ENCODE measurements at regions not wholly inside any gene's neighbourhood (a gene's known extent, or its start where the extent isn't known, plus 50 kb on each side); places are given as distances from the start of the nearest gene placed in this dataset.

DNA sequence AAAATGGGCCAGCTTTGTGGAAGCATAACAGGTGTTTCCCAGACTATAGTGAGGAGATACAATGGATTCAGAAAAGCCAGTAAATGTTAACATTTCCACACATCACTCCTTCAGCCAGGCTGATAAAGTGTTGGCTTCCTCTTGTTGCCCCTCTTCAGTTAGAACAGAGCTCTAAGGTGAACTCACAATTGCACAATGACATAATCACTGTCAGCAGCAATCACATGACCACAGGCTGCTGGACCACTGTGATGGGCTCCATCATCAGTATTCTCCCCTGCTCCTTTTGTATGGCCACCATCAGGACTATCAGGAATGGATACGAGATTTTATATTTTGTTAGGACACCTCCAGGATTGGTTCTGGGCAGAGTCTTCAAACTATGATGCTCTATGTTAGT, 849.4 kb upstream of the GHITM start:
- Histone ChIP-seq H3K9me3 (no peaks in the 10 kb centered on the region), H3K4me1 (no peaks in the 10 kb centered on the region), H3K36me3 (no peaks in the 10 kb centered on the region), H3K27me3 (no peaks in the 10 kb centered on the region), H3K27ac (no peak overlapping the region), H3K4me3 (no peak overlapping the region)
- intact Hi-C loops (cut with DNase I): no loop called here
- no peak for DNase-seq (ENCODE audit: low spot score in 2 of 2)
- TF ChIP-seq, protein P1, sequence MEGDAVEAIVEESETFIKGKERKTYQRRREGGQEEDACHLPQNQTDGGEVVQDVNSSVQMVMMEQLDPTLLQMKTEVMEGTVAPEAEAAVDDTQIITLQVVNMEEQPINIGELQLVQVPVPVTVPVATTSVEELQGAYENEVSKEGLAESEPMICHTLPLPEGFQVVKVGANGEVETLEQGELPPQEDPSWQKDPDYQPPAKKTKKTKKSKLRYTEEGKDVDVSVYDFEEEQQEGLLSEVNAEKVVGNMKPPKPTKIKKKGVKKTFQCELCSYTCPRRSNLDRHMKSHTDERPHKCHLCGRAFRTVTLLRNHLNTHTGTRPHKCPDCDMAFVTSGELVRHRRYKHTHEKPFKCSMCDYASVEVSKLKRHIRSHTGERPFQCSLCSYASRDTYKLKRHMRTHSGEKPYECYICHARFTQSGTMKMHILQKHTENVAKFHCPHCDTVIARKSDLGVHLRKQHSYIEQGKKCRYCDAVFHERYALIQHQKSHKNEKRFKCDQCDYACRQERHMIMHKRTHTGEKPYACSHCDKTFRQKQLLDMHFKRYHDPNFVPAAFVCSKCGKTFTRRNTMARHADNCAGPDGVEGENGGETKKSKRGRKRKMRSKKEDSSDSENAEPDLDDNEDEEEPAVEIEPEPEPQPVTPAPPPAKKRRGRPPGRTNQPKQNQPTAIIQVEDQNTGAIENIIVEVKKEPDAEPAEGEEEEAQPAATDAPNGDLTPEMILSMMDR (IDR thresholded peaks at IDR 0.05): no peak

DNA sequence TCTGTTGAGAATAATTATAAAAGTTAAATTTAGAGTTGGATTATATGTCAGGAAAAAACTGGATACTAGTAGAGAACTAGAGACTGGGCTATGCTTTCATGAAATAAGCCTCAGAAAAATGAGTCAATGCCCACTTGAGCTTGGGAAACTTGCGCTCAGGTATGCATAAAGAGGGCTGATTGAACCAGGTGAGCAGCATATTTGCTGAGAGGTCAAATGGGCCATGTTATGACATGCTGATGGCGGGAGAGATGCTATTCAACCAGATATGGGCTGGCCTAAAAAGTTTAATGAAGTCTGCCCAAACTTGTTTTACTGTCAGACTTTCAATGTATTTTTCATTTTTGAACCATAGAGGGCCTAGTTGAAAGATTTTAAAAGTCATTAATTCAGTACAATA, 837.6 kb upstream of the GHITM start:
- Histone ChIP-seq H3K36me3 (no peaks in the 10 kb centered on the region), H3K4me1 (no peaks in the 10 kb centered on the region), H3K4me3 (no peak overlapping the region), H3K27ac (no peak overlapping the region), H3K9me3 (no peaks in the 10 kb centered on the region), H3K27me3 (no peaks in the 10 kb centered on the region)
- DNase-seq (ENCODE audit: low spot score in 2 of 2): no peak
- TF ChIP-seq, protein P1 (IDR thresholded peaks at IDR 0.05): no peak
- intact Hi-C loops (cut with DNase I): no loop called here

DNA sequence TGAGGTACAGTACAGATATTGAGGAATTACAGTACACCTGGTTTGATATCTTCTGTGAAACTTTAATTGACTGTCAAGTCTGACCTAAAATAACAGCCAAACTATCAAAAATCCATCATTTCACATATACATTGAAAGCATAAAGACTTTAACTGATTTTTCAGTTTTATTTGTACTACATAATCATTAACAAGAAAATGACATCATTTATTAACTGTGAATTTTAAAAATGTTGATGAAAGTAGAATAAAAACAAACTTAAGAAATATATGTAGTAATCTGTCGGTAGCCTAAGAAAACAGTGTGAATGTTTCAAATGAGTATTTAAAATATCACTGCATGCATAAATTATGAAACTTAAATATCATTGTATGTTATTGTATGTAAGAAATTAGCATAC, 836.7 kb upstream of the GHITM start:
- Histone ChIP-seq H3K36me3 (no peaks in the 10 kb centered on the region), H3K9me3 (no peaks in the 10 kb centered on the region), H3K27me3 (no peaks in the 10 kb centered on the region), H3K4me1 (no peaks in the 10 kb centered on the region), H3K27ac (no peak overlapping the region), H3K4me3 (no peak overlapping the region)
- intact Hi-C loops (cut with DNase I): no loop called here
- TF ChIP-seq, protein P1 (IDR thresholded peaks at IDR 0.05): no peak
- DNase-seq (ENCODE audit: low spot score in 2 of 2): no peak

DNA sequence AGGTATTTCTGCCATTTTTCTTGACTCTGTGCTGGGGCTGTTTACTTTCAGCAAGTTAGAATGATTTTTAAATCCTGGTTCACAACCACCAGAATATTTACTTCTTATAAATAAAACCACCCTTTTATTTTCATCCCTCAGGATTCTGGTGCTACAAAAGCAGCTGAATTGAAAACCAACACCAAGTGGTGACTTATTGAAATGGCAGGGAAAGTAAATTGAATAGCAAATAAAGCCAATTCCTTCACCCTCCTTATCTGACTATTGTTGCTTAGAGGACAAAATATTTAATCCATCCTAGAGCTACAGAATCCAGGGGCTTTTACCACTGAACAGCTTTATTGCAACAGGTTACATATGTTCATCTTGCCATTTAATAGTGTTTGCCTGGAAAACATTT, 828.6 kb upstream of the GHITM start:
- Histone ChIP-seq H3K36me3 (no peaks in the 10 kb centered on the region), H3K27me3 (no peaks in the 10 kb centered on the region), H3K9me3 (no peaks in the 10 kb centered on the region), H3K27ac (no peak overlapping the region), H3K4me3 (no peak overlapping the region), H3K4me1 (no peaks in the 10 kb centered on the region)
- intact Hi-C loops (cut with DNase I): no loop called here
- no peak for DNase-seq (ENCODE audit: low spot score in 2 of 2)
- TF ChIP-seq, protein P1 (IDR thresholded peaks at IDR 0.05): no peak

DNA sequence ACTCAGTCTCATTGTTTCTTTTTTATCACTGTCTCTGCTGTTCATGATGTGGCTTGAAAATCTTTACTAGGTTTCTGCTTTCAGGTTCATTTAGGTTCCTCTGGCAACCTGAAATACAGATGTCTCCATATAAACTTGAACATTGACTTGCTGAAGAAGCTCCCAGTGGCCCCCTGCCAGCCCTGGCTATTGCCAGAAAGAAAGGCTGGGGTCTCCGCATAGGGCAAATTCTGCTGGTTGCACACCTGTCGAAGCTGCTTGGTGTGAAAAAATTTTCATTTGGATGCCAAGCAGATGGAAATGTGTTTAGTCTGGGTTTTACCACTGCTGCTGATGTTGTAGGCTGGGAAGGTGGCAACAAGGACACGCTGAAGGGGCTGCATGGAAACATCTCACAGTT, 826.7 kb upstream of the GHITM start:
- no peaks in the 10 kb centered on the region for H3K9me3 ChIP-seq
- no peak overlapping the region for H3K4me3 ChIP-seq
- TF ChIP-seq, protein P1 (IDR thresholded peaks at IDR 0.05): no peak
- H3K27me3 ChIP-seq: no peaks in the 10 kb centered on the region
- H3K36me3 ChIP-seq: no peaks in the 10 kb centered on the region
- intact Hi-C loops (cut with DNase I): no loop called here
- H3K27ac ChIP-seq: no peak overlapping the region
- no peak for DNase-seq (ENCODE audit: low spot score in 2 of 2)
- no peaks in the 10 kb centered on the region for H3K4me1 ChIP-seq

DNA sequence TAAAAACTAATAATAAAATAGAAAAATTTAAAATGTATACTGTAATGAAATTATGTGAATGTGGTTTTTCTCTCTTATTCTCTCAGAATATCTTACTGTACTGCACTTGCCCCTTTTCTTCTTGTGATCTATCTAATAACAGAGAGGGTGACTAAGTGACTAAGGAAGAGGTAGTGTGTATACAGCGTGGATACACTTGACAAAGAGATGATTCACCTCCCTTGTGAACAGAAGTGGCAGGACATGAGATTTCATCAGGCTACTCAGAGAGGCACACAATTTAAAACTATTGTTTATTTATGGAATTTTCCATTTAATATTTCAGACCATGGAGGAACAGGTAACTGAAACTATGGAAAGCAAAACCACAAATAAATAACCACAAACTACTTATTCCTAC, 806.6 kb upstream of the GHITM start:
- TF ChIP-seq, protein P1 (IDR thresholded peaks at IDR 0.05): no peak
- no peaks in the 10 kb centered on the region for H3K27me3 ChIP-seq
- H3K4me1 ChIP-seq: no peaks in the 10 kb centered on the region
- H3K9me3 ChIP-seq: no peaks in the 10 kb centered on the region
- H3K36me3 ChIP-seq: no peaks in the 10 kb centered on the region
- no peak overlapping the region for H3K27ac ChIP-seq
- DNase-seq (ENCODE audit: low spot score in 2 of 2): no peak
- intact Hi-C loops (cut with DNase I): no loop called here
- no peak overlapping the region for H3K4me3 ChIP-seq

All from ascending aorta (tissue), 2 donors.